HepG2 (cell line): ENCODE measurements at regions not wholly inside any gene's neighbourhood (a gene's known extent, or its start where the extent isn't known, plus 50 kb on each side); places are given as distances from the start of the nearest gene placed in this dataset.

Experiments
- ATAC-seq: fragments of 200-7000 bp; cut with Tn5 transposase; 3 replicates; pipeline ENCODE4 v1.9.1; 2020; ENCODE audit warnings: mild to moderate bottlenecking, moderate library complexity
- BruUV-seq: library from RNA; stranded (reverse); fragments of 400-500 nt; replicated peaks from 2 replicates; lab custom pipeline; 2021; lab: Mats Ljungman, UMichigan
- CTCF ChIA-PET: fragments of 300-600 bp; formaldehyde crosslinking; extraction: SDS; loops from one replicate; lab custom pipeline; 2021; ENCODE audit warnings: low total read pairs, inconsistent platforms, low intra/inter-chr PET ratio; lab: Yijun Ruan, JAX
- POLR2A ChIA-PET: fragments of 350-600 bp; sonication (Branson Sonifier 250); formaldehyde crosslinking; loops from one replicate; lab custom pipeline; 2020; ENCODE audit warnings: antibody characterized with exemption, inconsistent platforms; lab: Yijun Ruan, JAX
- DNase-seq: peaks from one replicate; pipeline ENCODE4 v3.0.0-alpha.2; 2015; ENCODE audit warnings: low spot score
- FAIRE-seq: peaks from 3 replicates; lab custom pipeline; 2011; peaks lifted over from hg19 to GRCh38; lab: Jason Lieb, UNC
- H2AFZ ChIP-seq: one replicate; pipeline ENCODE4 v1.6.1; 2011; ENCODE audit warnings: low read length, inconsistent platforms
- H3K27ac ChIP-seq: fragments of 300-600 bp; 3 replicates; pipeline ENCODE4 v1.8.0; 2011; ENCODE audit warnings: mixed run types, mild to moderate bottlenecking, mixed read lengths, low read length, inconsistent platforms; ENCODE audit not compliant: insufficient read depth; ENCODE audit errors: extremely low read length
- H3K27me3 ChIP-seq, 2 experiments: fragments of 200-600 bp in 1 of 2; 2 replicates in 1 of 2; 3 replicates in 1 of 2; pipeline versions ENCODE4 v1.6.0 to v1.8.0; 2011; ENCODE audit warnings: low read length in 2 of 2, mild to moderate bottlenecking in 2 of 2, moderate library complexity in 2 of 2, inconsistent platforms in 1 of 2; ENCODE audit not compliant: insufficient read depth in 2 of 2, control insufficient read depth in 1 of 2
- H3K36me3 ChIP-seq, 2 experiments: fragments of 200-600 bp in 1 of 2; replicated peaks in 1 of 2; 2 replicates in 1 of 2; 3 replicates in 1 of 2; pipeline versions ENCODE4 v1.5.1 to v1.8.0; 2011; ENCODE audit warnings: low read length in 2 of 2, inconsistent platforms in 1 of 2; ENCODE audit not compliant: insufficient read depth in 2 of 2, control insufficient read depth in 1 of 2
- H3K4me1 ChIP-seq: 2 replicates; pipeline ENCODE4 v1.5.1; 2012; ENCODE audit warnings: low read length, inconsistent platforms; ENCODE audit not compliant: insufficient read depth
- H3K4me2 ChIP-seq: 2 replicates; pipeline ENCODE4 v1.6.0; 2011; ENCODE audit warnings: low read depth, low read length, inconsistent platforms
- H3K4me3 ChIP-seq, 3 experiments: fragments of 200-600 bp in 1 of 3; sonication (generic), shearing (Covaris generic) in 1 of 3; replicated peaks in 1 of 3; 2 replicates each; pipeline ENCODE4 v1.5.1; 2011 to 2016; ENCODE audit warnings: low read length in 3 of 3, inconsistent platforms in 2 of 3, low read depth in 2 of 3, mild to moderate bottlenecking in 2 of 3, control low read depth in 1 of 3, mixed read lengths in 1 of 3; ENCODE audit not compliant: insufficient read depth in 1 of 3
- H3K79me2 ChIP-seq: one replicate; pipeline ENCODE4 v1.6.1; 2011; ENCODE audit warnings: low read length, inconsistent platforms; ENCODE audit not compliant: insufficient read depth
- H3K9ac ChIP-seq: 2 replicates; pipeline ENCODE4 v1.6.0; 2011; ENCODE audit warnings: mild to moderate bottlenecking, low read depth, low read length, inconsistent platforms; ENCODE audit not compliant: insufficient read depth
- H3K9me3 ChIP-seq: 2 replicates; pipeline ENCODE4 v1.5.1; 2012; ENCODE audit warnings: mild to moderate bottlenecking, low read length
- H4K20me1 ChIP-seq: 2 replicates; pipeline ENCODE4 v1.6.0; 2011; ENCODE audit warnings: inconsistent platforms, mild to moderate bottlenecking, low read length, moderate library complexity; ENCODE audit not compliant: insufficient read depth
- CREM ChIP-seq, 2 experiments: sonication (generic) in 1 of 2; formaldehyde crosslinking in 1 of 2; IDR thresholded peaks; 2 replicates each; pipeline versions ENCODE4 v1.4.0 to v1.6.1; 2016 to 2020; ENCODE audit warnings: antibody characterized with exemption in 1 of 2, mild to moderate bottlenecking in 1 of 2, missing genetic modification reagents in 1 of 2
- KDM5A ChIP-seq: fragments of 200-600 bp; sonication (generic); IDR thresholded peaks from 2 replicates; pipeline ENCODE4 v1.7.0; 2018; ENCODE audit warnings: antibody characterized with exemption, mild to moderate bottlenecking, low read length, borderline replicate concordance
- ONECUT2 ChIP-seq: sonication (generic); formaldehyde crosslinking; IDR thresholded peaks from 2 replicates; pipeline ENCODE4 v1.4.0; 2020; ENCODE audit warnings: missing genetic modification reagents
- ZHX2 ChIP-seq, 2 experiments: sonication (generic) in 1 of 2; formaldehyde crosslinking in 1 of 2; IDR thresholded peaks; 2 replicates each; pipeline versions ENCODE4 v1.6.1 to v1.9.0; 2014 to 2022; ENCODE audit warnings: antibody characterized with exemption in 1 of 2, borderline replicate concordance in 1 of 2, inconsistent platforms in 1 of 2, low read depth in 1 of 2, missing genetic modification reagents in 1 of 2
- WGBS: methylation state at CpG from one replicate; pipeline ENCODE4 v1.1.6; 2017; ENCODE audit warnings: low lambda C conversion rate; 5-methylcytosine and 5-hydroxymethylcytosine counted together
- in situ Hi-C: cut with HindIII; loops from 2 replicates; pipeline ENCODE4 v1.10.0; 2017; ENCODE audit warnings: low pct_unique_long_range_greater_than_20kb; ENCODE audit not compliant: extremely low pct_ligation_motif_present
- intact Hi-C: fragments of 100-400 bp; cut with micrococcal nuclease; formaldehyde crosslinking; loops from one replicate; pipeline ENCODE4 v1.10.0; 2022; ENCODE audit not compliant: unreplicated experiment
- TF ChIP-seq, protein P1 (sequence below): sonication (generic); formaldehyde crosslinking; IDR thresholded peaks from 2 replicates; pipeline ENCODE4 v1.5.0; 2020; ENCODE audit warnings: missing genetic modification reagents

DNA sequence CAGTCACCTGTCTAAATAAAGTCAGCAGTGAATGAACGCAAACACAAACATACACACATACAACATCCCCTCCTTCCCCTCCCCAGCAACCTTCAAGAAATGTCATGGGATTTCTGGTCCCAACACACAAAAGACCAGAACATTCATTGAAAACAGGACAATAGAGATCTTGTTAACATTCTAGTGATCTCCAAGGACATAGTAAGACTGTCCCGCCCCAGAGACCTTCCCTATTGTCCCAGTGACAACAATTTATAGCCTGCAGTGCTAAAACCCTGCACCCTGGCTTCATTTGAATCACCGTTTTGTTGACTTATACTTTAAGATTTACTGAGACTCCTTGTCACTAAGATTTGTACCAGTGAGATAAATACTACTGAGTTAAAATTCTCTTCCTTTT lies 143.9 kb upstream of the NOX3 start (continued):
- TF ChIP-seq ZHX2 (IDR thresholded peaks at IDR 0.05; ENCODE audit: low read depth) (no peak), ZHX2 (CRISPR knock-in tag; IDR thresholded peaks at IDR 0.05; ENCODE audit: borderline replicate concordance) (no peak), CREM (IDR thresholded peaks at IDR 0.05) (no peak), CREM (CRISPR knock-in tag; IDR thresholded peaks at IDR 0.05) (no peak), ONECUT2 (CRISPR knock-in tag) (no peak)

DNA sequence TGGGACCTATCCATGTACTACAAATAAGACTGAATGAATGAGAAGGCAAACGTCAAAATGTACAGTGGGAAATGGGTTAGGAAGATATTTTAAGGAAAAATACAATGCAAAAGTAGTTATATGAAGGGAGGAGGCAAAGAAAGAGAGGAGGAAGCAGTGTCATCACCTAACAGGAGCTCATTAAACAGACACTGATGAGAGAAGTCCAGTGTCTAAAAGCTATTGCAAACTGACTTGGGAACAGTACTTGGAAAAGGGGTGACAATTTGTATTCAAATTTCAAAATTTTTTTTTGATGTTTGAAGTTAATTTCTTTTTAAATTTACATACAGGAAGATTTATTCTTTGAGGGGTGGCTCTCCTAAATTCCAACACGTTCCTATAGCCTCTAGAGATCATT lies 143.5 kb upstream of the NOX3 start:
- intact Hi-C loops, result no loop called here
- Histone ChIP-seq H3K27me3 (no peaks in the 10 kb centered on the region), H2AFZ (no peak overlapping the region), H3K36me3 (no peaks in the 10 kb centered on the region), H3K4me3 (no peak overlapping the region), H3K9me3 (no peaks in the 10 kb centered on the region), H3K4me1 (no peaks in the 10 kb centered on the region), H4K20me1 (no peaks in the 10 kb centered on the region), H3K4me2 (no peak overlapping the region), H3K9ac (no peak overlapping the region), H3K79me2 (no peaks in the 10 kb centered on the region), H3K27ac (no peak overlapping the region)
- in situ Hi-C loops, result no loop called here
- TF ChIP-seq, protein P1, sequence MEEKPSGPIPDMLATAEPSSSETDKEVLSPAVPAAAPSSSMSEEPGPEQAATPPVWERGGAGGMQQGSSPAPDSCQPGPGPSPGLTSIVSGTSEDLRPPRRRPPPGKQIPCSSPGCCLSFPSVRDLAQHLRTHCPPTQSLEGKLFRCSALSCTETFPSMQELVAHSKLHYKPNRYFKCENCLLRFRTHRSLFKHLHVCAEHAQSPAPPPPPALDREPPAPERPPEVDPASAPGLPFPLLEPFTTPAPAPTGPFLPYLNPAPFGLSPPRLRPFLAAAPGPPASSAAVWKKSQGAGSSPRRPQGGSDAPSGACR (CRISPR knock-in tag), result no peak
- TF ChIP-seq KDM5A, result no peak
- DNase-seq (no peak), ATAC-seq (no peak), FAIRE-seq (no peak)
- WGBS, result 0% methylated on average over 2 of the region's 2 CpGs
- POLR2A ChIA-PET, result no interaction called here
- no TSS peak for BruUV-seq
- CTCF ChIA-PET, result no interaction called here
